ENCODE measurements at regions not wholly inside any gene's neighbourhood (a gene's known extent, or its start where the extent isn't known, plus 50 kb on each side); places are given as distances from the start of the nearest gene placed in this dataset.

GRCh38 chr2:150607390-150607811, 119.9 kb upstream of the RND3 start:
- DNase-seq = no peak

GRCh38 chr2:150606380-150607060, 119.1 kb upstream of the RND3 start:
- no peak for DNase-seq

- DNase-seq = no peak
Measured at GRCh38 chr2:150605664-150606063, 118.2 kb upstream of the RND3 start.

DNA sequence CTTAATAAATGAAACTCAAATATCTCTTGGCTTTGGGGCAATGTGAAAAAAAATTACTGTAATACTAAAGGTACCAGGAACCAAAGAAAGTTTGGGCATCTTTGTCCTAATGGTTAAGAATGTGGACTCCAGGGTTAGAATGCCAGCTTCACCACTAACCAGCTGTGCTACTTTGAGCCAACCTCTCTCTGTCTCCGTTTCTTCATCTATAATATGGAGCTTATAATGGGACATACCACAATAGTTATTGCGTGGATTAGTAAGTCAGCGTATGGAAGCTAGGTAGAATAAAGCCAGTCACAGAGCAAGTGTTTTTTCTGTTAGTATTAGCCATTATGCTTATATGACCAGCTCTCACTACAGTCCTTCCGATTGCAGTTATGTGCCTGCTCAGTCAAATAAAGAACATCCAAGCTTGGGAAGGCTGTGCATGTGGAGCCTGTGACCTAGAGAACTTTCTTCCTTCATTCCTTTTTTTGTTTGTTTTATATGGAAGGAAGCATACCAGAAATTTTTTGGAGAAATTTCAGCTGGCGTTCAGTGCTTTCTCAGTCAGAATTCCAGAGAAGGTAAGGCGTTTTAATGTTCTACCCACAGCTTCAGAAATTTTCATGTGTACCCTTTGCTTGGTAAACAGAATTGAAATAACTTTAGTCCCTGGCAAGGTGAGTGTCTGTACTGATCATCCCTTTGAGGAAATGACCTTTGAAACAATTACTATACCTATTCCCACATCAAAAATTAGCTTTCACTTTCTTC, 114.0 kb upstream of the RND3 start:
- DNase-seq = no peak

GRCh38 chr2:150599889-150600288, 112.4 kb upstream of the RND3 start:
- no peak for DNase-seq

- no peak for DNase-seq
Measured at GRCh38 chr2:150598383-150598782, 110.9 kb upstream of the RND3 start.

DNA sequence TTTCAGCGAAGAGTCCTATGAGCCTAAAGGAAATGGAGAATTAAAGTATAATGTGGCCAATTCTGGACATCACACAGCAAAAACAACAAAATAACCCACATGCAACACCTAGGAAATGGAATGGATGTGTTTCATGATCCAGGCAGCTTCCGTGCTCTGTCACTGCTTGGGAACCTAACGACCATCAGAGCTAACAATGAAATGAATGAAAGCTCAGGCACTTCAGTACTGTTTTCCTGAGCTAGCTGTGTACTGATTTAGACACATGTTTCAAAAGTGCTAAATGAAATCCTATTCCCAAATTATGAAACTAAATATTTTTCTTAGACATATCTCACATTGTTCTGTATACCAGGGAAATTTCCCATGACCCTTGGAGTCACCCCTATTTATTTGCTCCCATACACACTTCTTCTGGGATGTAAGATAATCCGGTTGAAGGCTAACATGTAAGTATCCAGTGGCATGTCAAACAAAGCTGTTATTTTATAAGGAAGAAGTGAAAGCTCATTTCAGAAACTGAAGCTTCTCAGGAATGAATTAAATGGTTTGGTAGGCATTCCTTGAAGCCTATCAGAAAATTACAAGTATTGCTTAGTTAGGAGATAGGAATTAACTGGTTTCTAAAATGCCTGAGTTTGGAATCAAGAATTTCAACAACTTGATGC, 108.5 kb upstream of the RND3 start:
- no peak for DNase-seq

- no peak for DNase-seq
Measured at GRCh38 chr2:150594299-150594698, 106.8 kb upstream of the RND3 start.

DNA sequence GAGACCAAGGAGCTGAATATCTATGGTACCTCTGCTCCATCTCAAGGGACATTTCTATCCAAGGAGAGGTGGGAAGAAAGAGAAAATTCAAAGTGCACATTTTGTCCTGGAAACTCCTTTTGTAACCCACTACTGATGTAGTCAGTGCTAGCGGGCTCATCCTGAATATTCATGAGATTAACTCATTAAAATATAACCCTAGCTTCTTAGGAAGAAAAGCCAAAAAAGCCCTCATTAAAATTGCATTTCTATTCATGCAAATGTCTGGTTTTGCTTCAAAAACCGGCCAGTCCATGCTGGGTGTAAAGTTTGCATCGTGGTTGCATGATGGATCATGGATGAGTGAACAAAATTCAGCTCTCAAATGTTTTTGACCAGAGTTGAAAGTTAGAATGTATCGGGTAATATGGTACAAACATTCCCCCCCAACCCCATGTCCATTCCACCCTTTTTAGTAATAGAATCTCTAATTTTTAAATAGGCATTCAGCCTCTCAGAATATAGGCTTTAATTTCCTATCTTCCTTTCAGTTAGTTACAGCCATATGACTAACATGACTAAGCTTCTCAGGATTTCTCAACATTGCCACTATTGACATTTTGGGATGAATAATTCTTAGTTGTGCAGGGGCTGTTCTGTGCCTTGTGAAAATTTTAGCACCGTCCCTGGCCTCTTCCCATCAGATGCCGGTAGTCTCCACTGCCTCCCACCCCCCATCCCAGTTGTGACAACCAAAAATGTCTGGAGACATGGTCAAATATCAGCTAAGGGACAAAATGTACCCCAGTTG, 104.2 kb upstream of the RND3 start:
- no peak for DNase-seq

DNA sequence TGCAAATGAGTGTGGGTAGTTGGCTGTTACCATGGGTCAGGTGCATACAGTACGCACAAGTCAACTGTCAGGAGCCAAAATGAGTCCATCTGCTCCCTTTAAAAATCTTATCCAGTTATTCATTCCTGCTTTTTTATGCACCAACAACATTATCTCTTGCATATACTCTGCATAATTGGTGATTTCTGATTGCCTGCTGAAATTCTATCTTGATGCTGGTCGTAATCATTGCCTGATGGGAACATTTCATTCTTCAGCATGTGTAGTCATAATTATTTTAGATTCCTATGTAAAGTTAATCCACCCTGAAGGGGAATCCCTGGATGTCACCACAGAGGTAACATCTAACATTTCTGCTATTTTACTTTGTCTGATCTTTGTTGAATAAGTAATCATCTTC, 102.2 kb upstream of the RND3 start:
- no peak for DNase-seq

DNA sequence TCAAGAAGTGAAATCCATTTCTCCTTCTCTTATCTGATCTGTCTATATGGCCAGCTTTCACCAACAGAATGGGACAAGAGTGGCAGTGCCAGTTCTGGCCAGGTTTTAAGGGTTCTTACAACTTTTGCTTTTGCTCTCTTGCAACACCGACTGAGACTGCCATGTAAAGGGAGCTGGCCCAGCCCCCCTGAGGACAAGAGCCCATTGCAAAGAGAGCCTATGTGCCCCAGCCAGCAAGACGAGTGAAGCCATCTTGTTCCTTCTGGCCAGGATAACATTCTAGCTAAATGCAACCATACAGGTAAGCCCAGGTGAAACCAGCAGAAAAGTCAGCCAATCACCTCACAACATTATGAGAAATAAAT, 101.0 kb upstream of the RND3 start:
- DNase-seq = no peak

- no peak for DNase-seq
Measured at GRCh38 chr2:150587547-150588505, 100.4 kb upstream of the RND3 start.

DNA sequence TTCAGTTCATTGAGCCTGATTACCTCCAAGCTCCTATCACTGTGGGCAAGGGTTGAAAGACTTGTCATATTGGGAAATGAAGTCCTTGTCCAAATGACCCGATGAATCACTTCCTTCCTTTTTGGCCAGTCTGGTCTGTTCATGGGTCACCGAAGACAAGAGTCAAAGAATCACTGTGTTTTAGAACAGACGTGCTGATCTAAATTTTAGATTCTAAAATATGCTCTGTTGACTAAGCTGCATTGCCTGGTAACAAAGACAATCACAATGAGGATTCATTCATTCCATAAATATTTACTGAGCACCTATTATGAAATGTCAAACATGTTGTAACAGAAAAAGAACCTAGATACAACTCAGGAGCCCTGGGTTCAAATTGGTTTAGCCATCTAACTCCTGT, 99.4 kb upstream of the RND3 start:
- DNase-seq = no peak

- DNase-seq = no peak
Measured at GRCh38 chr2:150585221-150585971, 97.9 kb upstream of the RND3 start.

- no peak for DNase-seq
Measured at GRCh38 chr2:150584081-150584480, 96.6 kb upstream of the RND3 start.

GRCh38 chr2:150581717-150582472, 94.4 kb upstream of the RND3 start:
- no peak for DNase-seq

DNA sequence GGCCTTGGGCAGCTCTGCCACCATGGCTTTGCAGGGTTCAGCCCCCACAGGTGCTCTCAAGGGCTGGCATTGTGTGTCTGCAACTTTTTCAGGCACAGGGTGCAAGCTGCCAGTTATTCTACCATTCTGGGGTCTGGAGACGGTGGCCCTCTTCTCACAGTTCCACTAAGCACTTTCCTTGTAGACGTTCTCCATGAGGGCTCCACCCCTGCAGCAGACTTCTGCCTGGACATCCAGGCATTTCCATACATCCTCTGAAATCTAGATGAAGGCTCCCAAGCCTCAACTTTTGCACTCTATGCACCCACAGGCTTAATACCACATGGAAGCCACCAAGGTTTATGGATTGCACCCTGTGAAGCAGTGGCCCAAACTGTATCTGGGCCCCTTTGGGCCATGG, 91.0 kb upstream of the RND3 start:
- no peak for DNase-seq

DNA sequence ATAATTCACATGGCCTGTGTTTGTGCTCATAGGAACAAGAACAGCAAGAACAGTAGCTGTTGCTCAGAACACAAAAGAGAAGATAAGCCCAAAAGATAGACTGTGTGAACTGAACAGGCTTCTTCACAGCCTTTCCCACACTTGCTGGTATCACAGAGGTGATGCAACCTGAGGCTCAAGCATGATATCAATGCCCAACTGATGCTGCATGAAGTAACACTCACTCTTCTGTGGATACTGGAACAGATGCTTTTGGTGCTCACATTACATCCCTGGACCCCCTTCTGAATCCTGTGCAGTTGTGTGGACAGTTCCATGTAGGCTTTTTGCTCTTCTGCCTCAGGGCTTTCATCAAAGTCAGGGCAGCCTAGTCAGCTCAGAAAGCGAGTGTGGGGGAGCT, 88.4 kb upstream of the RND3 start:
- DNase-seq = no peak

- DNase-seq = no peak
Measured at GRCh38 chr2:150572961-150573395, 85.5 kb upstream of the RND3 start.

GRCh38 chr2:150572194-150572766, 84.8 kb upstream of the RND3 start:
- DNase-seq = no peak

Data from activated CD4-positive, alpha-beta T cell treated with anti-CD3 and anti-CD28 coated beads, Interleukin-2, amount 50 U/mL, for 4 hours (primary cell).